Esophagus muscularis mucosa (tissue), 3 donors: ENCODE measurements at regions not wholly inside any gene's neighbourhood (a gene's known extent, or its start where the extent isn't known, plus 50 kb on each side); places are given as distances from the start of the nearest gene placed in this dataset.

Source experiments
- EP300 ChIP-seq: sonication (generic); formaldehyde crosslinking; IDR thresholded peaks from one replicate; pipeline ENCODE4 v1.6.1; 2017; ENCODE audit warnings: antibody characterized with exemption
- TF ChIP-seq, protein P1 (sequence below), 3 experiments: fragments of 200-600 bp in 2 of 3; fragments of 450-650 bp in 1 of 3; sonication (generic) in 2 of 3; IDR thresholded peaks; one replicate each; pipeline ENCODE4 v1.5.1; 2017 to 2019; ENCODE audit warnings: antibody characterized with exemption in 3 of 3, mild to moderate bottlenecking in 2 of 3, moderate library complexity in 1 of 3

DNA sequence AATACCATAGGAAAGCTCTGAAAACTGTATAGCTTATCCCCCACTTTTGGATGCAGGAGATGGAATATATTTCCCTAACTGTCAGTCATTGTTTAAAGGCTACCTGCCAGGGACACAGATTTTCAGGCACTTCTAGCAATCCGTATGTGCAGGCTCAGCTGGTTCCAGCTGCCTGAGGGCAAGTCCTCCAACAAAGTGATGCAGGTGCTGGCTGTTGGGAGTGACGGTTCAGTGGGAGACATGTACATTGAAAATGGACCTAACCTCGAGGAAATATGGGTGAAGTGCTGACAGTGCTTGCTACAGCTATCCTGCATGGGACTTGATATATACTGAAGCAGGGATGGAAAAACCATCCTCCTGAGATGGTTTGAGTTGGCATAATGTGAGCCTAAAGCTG, 153.1 kb upstream of the GAP43 start:
- TF ChIP-seq EP300, result no peak
- TF ChIP-seq, protein P1, sequence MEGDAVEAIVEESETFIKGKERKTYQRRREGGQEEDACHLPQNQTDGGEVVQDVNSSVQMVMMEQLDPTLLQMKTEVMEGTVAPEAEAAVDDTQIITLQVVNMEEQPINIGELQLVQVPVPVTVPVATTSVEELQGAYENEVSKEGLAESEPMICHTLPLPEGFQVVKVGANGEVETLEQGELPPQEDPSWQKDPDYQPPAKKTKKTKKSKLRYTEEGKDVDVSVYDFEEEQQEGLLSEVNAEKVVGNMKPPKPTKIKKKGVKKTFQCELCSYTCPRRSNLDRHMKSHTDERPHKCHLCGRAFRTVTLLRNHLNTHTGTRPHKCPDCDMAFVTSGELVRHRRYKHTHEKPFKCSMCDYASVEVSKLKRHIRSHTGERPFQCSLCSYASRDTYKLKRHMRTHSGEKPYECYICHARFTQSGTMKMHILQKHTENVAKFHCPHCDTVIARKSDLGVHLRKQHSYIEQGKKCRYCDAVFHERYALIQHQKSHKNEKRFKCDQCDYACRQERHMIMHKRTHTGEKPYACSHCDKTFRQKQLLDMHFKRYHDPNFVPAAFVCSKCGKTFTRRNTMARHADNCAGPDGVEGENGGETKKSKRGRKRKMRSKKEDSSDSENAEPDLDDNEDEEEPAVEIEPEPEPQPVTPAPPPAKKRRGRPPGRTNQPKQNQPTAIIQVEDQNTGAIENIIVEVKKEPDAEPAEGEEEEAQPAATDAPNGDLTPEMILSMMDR (IDR thresholded peaks at IDR 0.05), result no peak
